ENCODE measurements at regions not wholly inside any gene's neighbourhood (a gene's known extent, or its start where the extent isn't known, plus 50 kb on each side); places are given as distances from the start of the nearest gene placed in this dataset.

GRCh38 chr18:8458546-8459215, 150.6 kb upstream of the RAB12 start:
- Histone ChIP-seq H3K36me3 (no peaks in the 10 kb centered on the region), H3K9me3 (ENCODE audit: severe bottlenecking) (no peaks in the 10 kb centered on the region), H3K27me3 (ENCODE audit: insufficient read depth, low read depth, severe bottlenecking) (no peaks in the 10 kb centered on the region), H3K27ac (no peak overlapping the region), H3K4me3 (ENCODE audit: low read depth, low read length) (no peak overlapping the region)
- no peak for DNase-seq
- TF ChIP-seq CTCF (IDR thresholded peaks at IDR 0.05; ENCODE audit: low read depth, low read length) = no peak

- no peak for DNase-seq
- no peak for TF ChIP-seq CTCF (IDR thresholded peaks at IDR 0.05; ENCODE audit: low read depth, low read length)
- H3K27ac ChIP-seq = no peak overlapping the region
- H3K9me3 ChIP-seq (ENCODE audit: severe bottlenecking) = no peaks in the 10 kb centered on the region
- no peaks in the 10 kb centered on the region for H3K27me3 ChIP-seq (ENCODE audit: insufficient read depth, low read depth, severe bottlenecking)
- no peaks in the 10 kb centered on the region for H3K36me3 ChIP-seq
- H3K4me3 ChIP-seq (ENCODE audit: low read depth, low read length) = no peak overlapping the region
Observed at GRCh38 chr18:8460748-8461147, 148.5 kb upstream of the RAB12 start.

GRCh38 chr18:8461544-8461943, 147.7 kb upstream of the RAB12 start:
- TF ChIP-seq CTCF (IDR thresholded peaks at IDR 0.05; ENCODE audit: low read depth, low read length) = no peak
- H3K36me3 ChIP-seq = no peaks in the 10 kb centered on the region
- no peak for DNase-seq
- no peaks in the 10 kb centered on the region for H3K9me3 ChIP-seq (ENCODE audit: severe bottlenecking)
- no peaks in the 10 kb centered on the region for H3K27me3 ChIP-seq (ENCODE audit: insufficient read depth, low read depth, severe bottlenecking)
- no peak overlapping the region for H3K27ac ChIP-seq
- H3K4me3 ChIP-seq (ENCODE audit: low read depth, low read length) = no peak overlapping the region

- H3K9me3 ChIP-seq (ENCODE audit: severe bottlenecking) = no peaks in the 10 kb centered on the region
- no peak for DNase-seq
- no peaks in the 10 kb centered on the region for H3K36me3 ChIP-seq
- no peaks in the 10 kb centered on the region for H3K27me3 ChIP-seq (ENCODE audit: insufficient read depth, low read depth, severe bottlenecking)
- no peak overlapping the region for H3K27ac ChIP-seq
- no peak overlapping the region for H3K4me3 ChIP-seq (ENCODE audit: low read depth, low read length)
- no peak for TF ChIP-seq CTCF (IDR thresholded peaks at IDR 0.05; ENCODE audit: low read depth, low read length)
Observed at GRCh38 chr18:8462651-8463185, 146.5 kb upstream of the RAB12 start.

- DNase-seq = no peak
- H3K36me3 ChIP-seq = no peaks in the 10 kb centered on the region
- TF ChIP-seq CTCF (IDR thresholded peaks at IDR 0.05; ENCODE audit: low read depth, low read length) = no peak
- no peak overlapping the region for H3K4me3 ChIP-seq (ENCODE audit: low read depth, low read length)
- no peaks in the 10 kb centered on the region for H3K27me3 ChIP-seq (ENCODE audit: insufficient read depth, low read depth, severe bottlenecking)
- H3K9me3 ChIP-seq (ENCODE audit: severe bottlenecking) = no peaks in the 10 kb centered on the region
- no peak overlapping the region for H3K27ac ChIP-seq
Observed at GRCh38 chr18:8463791-8464190, 145.4 kb upstream of the RAB12 start.

- no peak for TF ChIP-seq CTCF (IDR thresholded peaks at IDR 0.05; ENCODE audit: low read depth, low read length)
- no peaks in the 10 kb centered on the region for H3K36me3 ChIP-seq
- no peak for DNase-seq
- no peaks in the 10 kb centered on the region for H3K9me3 ChIP-seq (ENCODE audit: severe bottlenecking)
- H3K27me3 ChIP-seq (ENCODE audit: insufficient read depth, low read depth, severe bottlenecking) = no peaks in the 10 kb centered on the region
- H3K4me3 ChIP-seq (ENCODE audit: low read depth, low read length) = no peak overlapping the region
- H3K27ac ChIP-seq = no peak overlapping the region
Observed at GRCh38 chr18:8468191-8468590, 141.0 kb upstream of the RAB12 start.

All from WERI-Rb-1 (cell line).